Gastroesophageal sphincter (tissue), 4 donors: ENCODE measurements at regions not wholly inside any gene's neighbourhood (a gene's known extent, or its start where the extent isn't known, plus 50 kb on each side); places are given as distances from the start of the nearest gene placed in this dataset.

Experiments
- ATAC-seq: fragments of 150-250 bp; one replicate; pipeline ENCODE4 v1.9.1; 2016; ENCODE audit warnings: mild to moderate bottlenecking, moderate library complexity
- H3K27ac ChIP-seq, 4 donors: fragments of 200-600 bp; sonication (generic) in 3 of 4; 1 replicate in 3 of 4; 2 replicates in 1 of 4; pipeline ENCODE4 v1.5.1; 2016 to 2019
- H3K27me3 ChIP-seq: fragments of 200-600 bp; sonication (generic); one replicate; pipeline ENCODE4 v1.5.1; 2019
- H3K36me3 ChIP-seq, 2 donors: fragments of 200-600 bp; sonication (generic); one replicate each; pipeline ENCODE4 v1.5.1; 2019; ENCODE audit warnings: control low read depth in 1 of 2
- H3K4me1 ChIP-seq, 3 donors: fragments of 200-600 bp; sonication (generic); 1 replicate in 2 of 3; 2 replicates in 1 of 3; pipeline ENCODE4 v1.5.1; 2016 to 2019; ENCODE audit warnings: control low read depth in 2 of 3
- H3K4me3 ChIP-seq, 2 donors: fragments of 200-600 bp; sonication (generic); one replicate each; pipeline ENCODE4 v1.5.1; 2019; ENCODE audit warnings: mild to moderate bottlenecking in 1 of 2, moderate library complexity in 1 of 2
- H3K9me3 ChIP-seq, 3 donors: fragments of 200-600 bp; sonication (generic); one replicate each; pipeline ENCODE4 v1.5.1; 2017 to 2019; ENCODE audit warnings: control low read depth in 2 of 3
- EP300 ChIP-seq: sonication (generic); formaldehyde crosslinking; IDR thresholded peaks from one replicate; pipeline ENCODE4 v1.6.1; 2017; ENCODE audit warnings: antibody characterized with exemption, mild to moderate bottlenecking
- POLR2A ChIP-seq, 2 donors: fragments of 450-650 bp; IDR thresholded peaks; one replicate each; pipeline ENCODE4 v1.6.1; 2017; ENCODE audit warnings: antibody characterized with exemption in 2 of 2, mild to moderate bottlenecking in 2 of 2, moderate library complexity in 1 of 2
- POLR2AphosphoS5 ChIP-seq: sonication (generic); formaldehyde crosslinking; IDR thresholded peaks from one replicate; pipeline ENCODE4 v1.6.1; 2017; ENCODE audit warnings: antibody characterized with exemption
- WGBS, 2 donors: methylation state at CpG; one replicate each; pipeline ENCODE4 v1.1.5; 2018; ENCODE audit warnings: low coverage in 1 of 2; 5-methylcytosine and 5-hydroxymethylcytosine counted together
- TF ChIP-seq, protein P1 (sequence below), 4 experiments: fragments of 200-600 bp in 2 of 4; fragments of 450-650 bp in 2 of 4; sonication (generic) in 1 of 4; IDR thresholded peaks; one replicate each; pipeline ENCODE4 v1.5.1; 2017 to 2019; ENCODE audit warnings: antibody characterized with exemption in 4 of 4, mild to moderate bottlenecking in 2 of 4, moderate library complexity in 2 of 4

DNA sequence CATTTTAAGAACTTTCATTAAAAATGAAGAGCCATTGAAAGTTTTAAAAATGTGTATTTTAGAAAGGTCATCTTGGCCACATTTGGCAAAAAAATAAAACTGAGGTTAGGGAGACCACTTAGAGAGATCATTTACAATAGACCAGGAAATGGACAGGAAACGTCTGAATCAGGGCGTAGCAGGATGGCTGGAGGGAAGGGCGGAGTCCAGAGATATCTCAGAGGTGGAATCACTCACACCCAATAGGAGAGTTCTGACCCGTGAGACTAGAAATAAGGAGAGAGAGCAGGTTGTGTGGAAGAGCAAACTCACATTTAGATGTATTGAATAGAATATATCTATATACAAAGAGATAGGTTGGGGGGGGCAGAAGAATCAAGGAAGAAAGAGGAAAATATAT is 373.4 kb downstream of the METTL4 start:
- H3K4me3 ChIP-seq: no peak overlapping the region
- H3K4me1 ChIP-seq: no peaks in the 10 kb centered on the region
- WGBS, 2 donors: 58 to 69% methylated on average over 4 of the region's 4 CpGs
- H3K27ac ChIP-seq: no peak overlapping the region
- no peaks in the 10 kb centered on the region for H3K27me3 ChIP-seq
- peaks cover 0 to 11% (median 0%) of the 10 kb centered on the region in 3 donors for H3K9me3 ChIP-seq
- TF ChIP-seq, protein P1, sequence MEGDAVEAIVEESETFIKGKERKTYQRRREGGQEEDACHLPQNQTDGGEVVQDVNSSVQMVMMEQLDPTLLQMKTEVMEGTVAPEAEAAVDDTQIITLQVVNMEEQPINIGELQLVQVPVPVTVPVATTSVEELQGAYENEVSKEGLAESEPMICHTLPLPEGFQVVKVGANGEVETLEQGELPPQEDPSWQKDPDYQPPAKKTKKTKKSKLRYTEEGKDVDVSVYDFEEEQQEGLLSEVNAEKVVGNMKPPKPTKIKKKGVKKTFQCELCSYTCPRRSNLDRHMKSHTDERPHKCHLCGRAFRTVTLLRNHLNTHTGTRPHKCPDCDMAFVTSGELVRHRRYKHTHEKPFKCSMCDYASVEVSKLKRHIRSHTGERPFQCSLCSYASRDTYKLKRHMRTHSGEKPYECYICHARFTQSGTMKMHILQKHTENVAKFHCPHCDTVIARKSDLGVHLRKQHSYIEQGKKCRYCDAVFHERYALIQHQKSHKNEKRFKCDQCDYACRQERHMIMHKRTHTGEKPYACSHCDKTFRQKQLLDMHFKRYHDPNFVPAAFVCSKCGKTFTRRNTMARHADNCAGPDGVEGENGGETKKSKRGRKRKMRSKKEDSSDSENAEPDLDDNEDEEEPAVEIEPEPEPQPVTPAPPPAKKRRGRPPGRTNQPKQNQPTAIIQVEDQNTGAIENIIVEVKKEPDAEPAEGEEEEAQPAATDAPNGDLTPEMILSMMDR (IDR thresholded peaks at IDR 0.05): no peak
- TF ChIP-seq POLR2AphosphoS5 (no peak), EP300 (no peak), POLR2A (IDR thresholded peaks at IDR 0.05) (no peak)
- ATAC-seq: no peak
- H3K36me3 ChIP-seq: no peaks in the 10 kb centered on the region

DNA sequence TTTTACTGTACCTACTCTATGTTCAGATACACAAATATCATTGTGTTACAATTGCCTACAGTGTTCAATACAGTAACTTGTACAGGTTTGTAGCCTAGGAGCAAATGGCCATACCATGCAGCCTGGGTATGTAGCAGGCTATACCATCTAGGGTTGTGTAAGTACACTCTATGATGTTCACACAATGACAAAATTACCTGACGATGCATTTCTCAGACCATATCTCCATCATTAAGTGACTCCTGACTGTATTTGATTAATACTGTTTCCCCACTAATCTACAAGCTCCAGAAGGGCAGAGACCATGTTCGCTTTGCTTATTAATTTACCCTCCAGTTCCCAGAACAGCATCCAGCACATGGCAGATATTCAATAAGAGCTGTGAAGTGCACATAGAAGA is 372.2 kb downstream of the METTL4 start:
- no peaks in the 10 kb centered on the region for H3K27me3 ChIP-seq
- no peaks in the 10 kb centered on the region for H3K36me3 ChIP-seq
- no peak for TF ChIP-seq POLR2A (IDR thresholded peaks at IDR 0.05)
- no peak for TF ChIP-seq POLR2AphosphoS5
- TF ChIP-seq, protein P1 (IDR thresholded peaks at IDR 0.05): no peak
- TF ChIP-seq EP300: no peak
- H3K4me3 ChIP-seq: no peak overlapping the region
- H3K27ac ChIP-seq: no peak overlapping the region
- no peaks in the 10 kb centered on the region for H3K4me1 ChIP-seq
- peaks cover 0 to under 1% (median 0%) of the 10 kb centered on the region in 3 donors for H3K9me3 ChIP-seq
- ATAC-seq: no peak
- 84 to 100% methylated on average over 1 to 2 of the region's 2 CpGs for WGBS, 2 donors

DNA sequence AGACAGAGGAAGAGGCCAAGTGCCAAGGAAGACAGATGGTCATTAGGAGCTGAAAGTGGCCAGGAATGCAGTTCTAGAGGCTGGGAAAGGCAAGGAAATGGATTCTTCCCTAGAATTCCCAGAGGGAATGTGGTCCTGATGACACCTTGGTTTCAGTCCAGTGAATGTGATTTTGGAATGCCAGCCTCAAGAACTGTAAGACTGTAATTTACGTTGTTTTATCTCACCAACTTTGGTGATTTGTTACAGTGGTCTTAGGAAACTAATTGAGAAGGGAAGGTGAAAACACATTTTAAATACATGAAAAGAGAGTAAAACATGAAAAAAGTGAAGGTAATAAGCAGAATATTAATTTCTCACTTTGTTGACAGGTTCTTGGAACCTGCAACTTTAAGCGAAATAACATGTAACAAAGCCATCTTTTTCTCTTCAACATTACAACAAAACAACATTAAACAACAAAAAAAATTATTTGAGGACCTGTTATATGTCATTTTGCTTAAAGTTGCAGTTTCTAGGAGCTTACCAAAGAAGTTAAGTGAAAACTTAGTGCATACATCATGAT is 370.2 kb downstream of the METTL4 start:
- WGBS, 2 donors: 55 to 67% methylated on average over 2 of the region's 2 CpGs
- Histone ChIP-seq H3K4me1 (no peaks in the 10 kb centered on the region), H3K36me3 (no peaks in the 10 kb centered on the region), H3K27me3 (no peaks in the 10 kb centered on the region), H3K9me3 (no peaks in the 10 kb centered on the region), H3K27ac (no peak overlapping the region), H3K4me3 (no peak overlapping the region)
- TF ChIP-seq, protein P1 (IDR thresholded peaks at IDR 0.05): no peak
- TF ChIP-seq EP300 (no peak), POLR2A (IDR thresholded peaks at IDR 0.05) (no peak), POLR2AphosphoS5 (no peak)
- ATAC-seq: no peak

DNA sequence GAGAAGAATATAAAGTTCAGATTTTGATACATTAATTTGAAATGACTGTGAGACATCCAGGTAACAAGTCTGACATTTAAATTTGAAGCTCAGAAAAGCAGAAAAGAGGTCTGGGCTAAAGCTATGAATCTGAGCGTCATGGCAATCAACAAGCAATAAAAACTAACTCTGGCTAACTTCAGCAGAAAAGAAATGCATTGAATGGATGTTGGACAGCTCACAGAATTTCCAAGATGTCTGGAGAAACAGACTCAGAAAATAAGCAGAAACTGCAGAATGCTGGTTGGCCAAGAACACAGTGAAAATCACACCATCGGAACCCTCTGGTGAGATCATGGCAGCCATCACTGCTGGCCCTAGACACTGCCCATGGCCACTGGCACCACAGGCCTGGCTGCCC is 366.6 kb downstream of the METTL4 start:
- Histone ChIP-seq H3K36me3 (no peaks in the 10 kb centered on the region), H3K4me1 (no peaks in the 10 kb centered on the region), H3K4me3 (no peak overlapping the region), H3K9me3 (no peaks in the 10 kb centered on the region), H3K27me3 (no peaks in the 10 kb centered on the region), H3K27ac (no peak overlapping the region)
- 80 to 85% methylated on average over 2 of the region's 2 CpGs for WGBS, 2 donors
- TF ChIP-seq POLR2AphosphoS5 (no peak), POLR2A (IDR thresholded peaks at IDR 0.05) (no peak), EP300 (no peak)
- TF ChIP-seq, protein P1 (IDR thresholded peaks at IDR 0.05): no peak
- no peak for ATAC-seq

DNA sequence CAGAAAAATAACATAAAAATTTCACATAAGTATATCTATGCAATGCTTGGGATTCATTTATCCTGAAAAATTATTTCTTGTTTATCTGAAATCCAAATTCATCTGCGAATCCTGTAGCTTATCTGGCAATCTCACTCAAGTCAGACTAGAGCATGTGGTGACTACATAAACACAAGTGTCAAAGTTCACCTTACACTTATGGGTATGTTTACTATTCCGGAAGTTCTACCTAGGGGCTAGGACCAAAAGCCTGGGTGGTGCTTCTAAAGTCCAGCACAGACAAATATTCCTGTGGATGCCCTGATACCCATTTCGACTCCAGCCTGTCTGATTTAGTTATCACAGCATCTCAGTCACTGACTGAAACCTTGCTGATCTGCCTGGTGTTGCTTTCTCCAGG is 364.0 kb downstream of the METTL4 start:
- Histone ChIP-seq H3K4me1 (no peaks in the 10 kb centered on the region), H3K4me3 (no peak overlapping the region), H3K36me3 (no peaks in the 10 kb centered on the region), H3K27ac (no peak overlapping the region), H3K9me3 (no peaks in the 10 kb centered on the region), H3K27me3 (no peaks in the 10 kb centered on the region)
- TF ChIP-seq EP300 (no peak), POLR2AphosphoS5 (no peak), POLR2A (IDR thresholded peaks at IDR 0.05) (no peak)
- TF ChIP-seq, protein P1 (IDR thresholded peaks at IDR 0.05): no peak
- WGBS, 2 donors: 40 to 48% methylated on average over 2 to 3 of the region's 3 CpGs
- ATAC-seq: no peak
